Effector memory CD4-positive, alpha-beta T cell (primary cell): ENCODE measurements at regions not wholly inside any gene's neighbourhood (a gene's known extent, or its start where the extent isn't known, plus 50 kb on each side); places are given as distances from the start of the nearest gene placed in this dataset.
"Not testable (repeated sequence)": the region's sequence is repeated elsewhere in the genome, so short reads cannot be mapped to it uniquely, and the experiment has no call there.

Source experiments
- DNase-seq, 3 donors: peaks; one replicate each; pipeline ENCODE4 v3.0.0-alpha.2; 2020
- H3K27ac ChIP-seq: 2 replicates; pipeline ENCODE4 v1.7.0; 2013; ENCODE audit warnings: mild to moderate bottlenecking, low read length, moderate library complexity; ENCODE audit not compliant: insufficient read depth, poor library complexity, severe bottlenecking
- H3K27me3 ChIP-seq: replicated peaks from 2 replicates; pipeline ENCODE4 v1.7.0; 2013; ENCODE audit warnings: mild to moderate bottlenecking, low read length; ENCODE audit not compliant: insufficient read depth, control insufficient read depth, poor library complexity, severe bottlenecking
- H3K36me3 ChIP-seq: 2 replicates; pipeline ENCODE4 v1.7.0; 2013; ENCODE audit warnings: mild to moderate bottlenecking, low read length, moderate library complexity; ENCODE audit not compliant: control insufficient read depth, insufficient read depth
- H3K4me1 ChIP-seq: 2 replicates; pipeline ENCODE4 v1.7.0; 2013; ENCODE audit warnings: low read length, mild to moderate bottlenecking; ENCODE audit not compliant: control insufficient read depth, insufficient read depth, poor library complexity, severe bottlenecking
- H3K4me3 ChIP-seq: 2 replicates; pipeline ENCODE4 v1.7.0; 2013; ENCODE audit warnings: low read length, low read depth, mild to moderate bottlenecking; ENCODE audit not compliant: insufficient read depth, poor library complexity, severe bottlenecking
- H3K9me3 ChIP-seq: 2 replicates; pipeline ENCODE4 v1.7.0; 2013; ENCODE audit warnings: mild to moderate bottlenecking, low read length, moderate library complexity; ENCODE audit not compliant: control insufficient read depth

DNA sequence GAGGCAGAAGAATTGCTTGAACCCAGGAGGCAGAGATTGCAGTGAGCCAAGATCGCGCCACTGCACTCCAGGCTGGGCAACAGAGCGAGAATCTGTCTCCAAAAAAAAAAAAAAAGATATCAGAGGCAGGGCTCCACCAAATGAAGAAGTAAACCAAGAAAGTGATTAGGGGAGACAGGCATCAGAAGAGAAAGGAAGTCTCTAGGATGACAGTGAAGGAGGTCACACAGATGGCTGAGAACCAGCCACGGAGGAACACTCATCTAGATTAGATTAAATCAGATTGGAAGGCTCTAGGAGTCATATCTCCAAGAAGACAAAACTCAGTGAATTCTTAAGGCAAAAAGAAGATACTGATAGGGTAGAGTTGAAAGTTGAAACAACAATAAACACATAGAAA lies 102.2 kb upstream of the CCDC28A start:
- DNase-seq, result no peak
- Histone ChIP-seq H3K27me3 (no peaks in the 10 kb centered on the region), H3K9me3 (no peaks in the 10 kb centered on the region), H3K4me3 (no peak overlapping the region), H3K27ac (no peak overlapping the region), H3K4me1 (no peaks in the 10 kb centered on the region), H3K36me3 (no peaks in the 10 kb centered on the region)

DNA sequence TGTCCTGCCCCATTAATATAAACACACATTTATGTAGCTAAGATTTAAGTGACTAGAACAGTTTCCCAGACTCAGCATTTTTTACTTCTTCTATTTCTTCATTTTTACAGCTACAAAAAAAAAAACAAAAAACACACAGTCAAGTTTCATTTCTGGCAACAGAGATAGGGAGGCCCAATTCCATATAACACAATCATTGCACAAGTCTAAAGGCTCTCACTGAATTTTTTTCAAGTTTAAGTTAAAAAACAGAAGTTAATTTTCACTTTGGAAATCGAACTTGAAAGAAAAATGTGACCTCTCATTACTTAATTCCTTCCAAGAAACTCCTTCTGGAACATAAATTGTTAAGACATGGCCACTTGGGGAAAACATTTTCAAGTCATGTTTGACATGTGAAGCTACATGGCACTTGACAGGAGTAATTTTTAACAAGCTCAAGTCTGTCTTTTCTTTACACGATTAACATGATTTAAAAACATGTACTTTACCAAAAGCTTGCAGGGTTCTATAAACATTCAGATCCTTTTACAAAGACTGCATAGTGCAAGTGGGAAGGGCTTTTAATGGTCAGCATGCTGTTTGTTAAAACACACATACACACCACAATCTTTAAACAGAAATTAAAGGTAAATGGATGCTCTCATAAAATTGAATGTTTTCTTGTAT lies 100.1 kb upstream of the CCDC28A start:
- DNase-seq, result no peak
- Histone ChIP-seq H3K36me3 (no peaks in the 10 kb centered on the region), H3K27ac (no peak overlapping the region), H3K9me3 (no peaks in the 10 kb centered on the region), H3K4me3 (no peak overlapping the region), H3K4me1 (no peaks in the 10 kb centered on the region), H3K27me3 (no peaks in the 10 kb centered on the region)

DNA sequence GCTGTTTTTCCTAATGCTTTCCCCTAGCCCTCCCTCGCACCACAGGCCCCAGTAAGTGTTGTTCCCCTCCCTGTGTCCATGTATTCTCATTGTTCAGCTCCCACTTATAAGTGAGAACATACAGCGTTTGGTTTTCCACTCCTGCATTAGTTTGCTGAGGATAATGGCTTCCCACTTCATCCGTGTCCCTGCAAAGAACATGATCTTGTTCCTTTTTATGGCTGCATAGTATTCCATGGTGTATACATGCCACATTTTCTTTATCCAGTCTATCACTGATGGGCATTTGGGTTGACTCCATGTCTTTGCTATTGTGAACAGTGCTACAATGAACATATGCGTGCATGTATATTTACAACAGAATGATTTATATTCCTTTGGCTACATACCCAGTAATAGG lies 99.1 kb upstream of the CCDC28A start:
- not testable (repeated sequence) for H3K4me1 ChIP-seq, H3K4me3 ChIP-seq, H3K27me3 ChIP-seq, DNase-seq, H3K9me3 ChIP-seq, H3K27ac ChIP-seq, H3K36me3 ChIP-seq

DNA sequence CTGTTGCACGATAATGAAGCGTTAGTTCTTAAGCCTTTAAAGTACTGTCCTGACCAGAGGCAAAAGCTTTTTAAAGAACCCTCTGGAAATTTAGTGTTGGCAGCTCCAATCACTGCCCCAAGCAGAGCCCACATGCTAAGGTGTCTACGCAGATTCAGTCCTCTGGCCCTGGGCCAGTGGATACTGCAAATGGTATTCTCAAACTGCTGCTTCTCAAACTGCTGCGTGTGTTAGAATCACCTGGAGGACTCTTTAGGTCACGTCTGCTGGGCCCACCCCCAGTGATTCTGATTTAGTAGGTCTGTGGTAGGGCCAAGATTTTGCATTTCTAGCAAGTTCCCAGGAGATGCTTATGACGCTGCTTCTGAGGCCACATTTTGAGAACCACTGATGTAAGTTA lies 96.0 kb upstream of the CCDC28A start:
- Histone ChIP-seq H3K4me1 (no peaks in the 10 kb centered on the region), H3K4me3 (no peak overlapping the region), H3K36me3 (no peaks in the 10 kb centered on the region), H3K27me3 (no peaks in the 10 kb centered on the region), H3K27ac (no peak overlapping the region), H3K9me3 (no peaks in the 10 kb centered on the region)
- no peak for DNase-seq

DNA sequence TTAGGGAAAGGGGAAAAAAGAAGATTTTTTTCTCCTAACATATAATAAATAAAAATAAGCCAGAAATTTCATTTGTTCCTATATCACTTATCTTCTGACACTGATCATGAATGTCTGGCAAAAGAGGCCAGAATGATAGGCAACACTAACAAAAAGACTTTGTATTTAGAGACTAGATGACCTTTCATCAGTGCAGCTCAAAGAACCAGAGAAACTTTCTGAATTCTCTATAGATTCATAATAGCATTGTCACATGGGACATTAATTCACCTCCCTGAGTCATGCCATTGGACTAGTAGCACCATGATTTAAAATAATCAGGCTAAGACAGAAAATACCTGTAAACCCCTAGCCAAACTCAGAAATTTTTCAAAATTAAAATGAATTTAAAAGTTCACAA lies 95.4 kb upstream of the CCDC28A start:
- no peak overlapping the region for H3K4me3 ChIP-seq
- H3K36me3 ChIP-seq, result no peaks in the 10 kb centered on the region
- no peaks in the 10 kb centered on the region for H3K4me1 ChIP-seq
- H3K9me3 ChIP-seq, result no peaks in the 10 kb centered on the region
- H3K27me3 ChIP-seq, result no peaks in the 10 kb centered on the region
- DNase-seq, result no peak
- no peak overlapping the region for H3K27ac ChIP-seq

DNA sequence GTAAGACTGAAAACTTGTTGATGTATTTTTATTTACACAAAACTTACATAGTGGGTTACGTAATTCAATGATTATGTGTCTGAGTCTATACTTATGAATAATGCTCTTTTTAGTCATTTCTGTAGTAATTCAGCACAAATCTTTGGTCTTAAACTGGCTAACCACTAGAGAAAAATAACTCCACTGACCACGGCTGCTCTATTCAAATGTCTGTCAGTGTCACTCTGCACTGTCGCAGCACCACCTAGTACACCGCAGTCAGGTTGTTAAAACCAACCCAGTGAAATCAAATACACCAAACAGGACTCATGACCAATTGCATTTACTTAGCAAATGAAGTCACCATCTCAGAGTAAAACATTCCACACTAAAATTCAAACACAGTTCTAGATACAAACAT lies 93.5 kb upstream of the CCDC28A start:
- Histone ChIP-seq H3K4me1 (no peaks in the 10 kb centered on the region), H3K9me3 (no peaks in the 10 kb centered on the region), H3K27me3 (no peaks in the 10 kb centered on the region), H3K36me3 (no peaks in the 10 kb centered on the region), H3K4me3 (no peak overlapping the region), H3K27ac (no peak overlapping the region)
- no peak for DNase-seq

DNA sequence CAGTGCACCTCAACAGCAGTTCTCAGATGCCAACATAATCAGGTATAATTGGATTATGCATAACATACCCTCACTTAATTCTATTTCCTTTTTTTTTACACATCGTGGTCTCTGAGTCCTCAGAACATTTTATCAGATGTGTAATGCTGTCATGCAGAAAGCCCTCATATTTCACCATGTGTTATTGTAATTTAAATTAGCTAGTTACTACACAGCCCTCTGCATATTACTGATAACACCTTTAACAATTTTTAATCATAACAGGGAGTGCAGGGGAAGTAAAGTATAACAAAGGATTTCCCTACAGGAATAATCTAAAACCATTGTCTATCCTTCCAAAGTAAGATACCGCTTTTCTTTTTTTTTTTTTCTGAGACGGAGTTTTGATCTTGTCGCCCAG lies 91.9 kb upstream of the CCDC28A start:
- Histone ChIP-seq H3K4me3 (no peak overlapping the region), H3K27me3 (no peaks in the 10 kb centered on the region), H3K36me3 (no peaks in the 10 kb centered on the region), H3K9me3 (no peaks in the 10 kb centered on the region), H3K4me1 (no peaks in the 10 kb centered on the region), H3K27ac (no peak overlapping the region)
- no peak for DNase-seq

DNA sequence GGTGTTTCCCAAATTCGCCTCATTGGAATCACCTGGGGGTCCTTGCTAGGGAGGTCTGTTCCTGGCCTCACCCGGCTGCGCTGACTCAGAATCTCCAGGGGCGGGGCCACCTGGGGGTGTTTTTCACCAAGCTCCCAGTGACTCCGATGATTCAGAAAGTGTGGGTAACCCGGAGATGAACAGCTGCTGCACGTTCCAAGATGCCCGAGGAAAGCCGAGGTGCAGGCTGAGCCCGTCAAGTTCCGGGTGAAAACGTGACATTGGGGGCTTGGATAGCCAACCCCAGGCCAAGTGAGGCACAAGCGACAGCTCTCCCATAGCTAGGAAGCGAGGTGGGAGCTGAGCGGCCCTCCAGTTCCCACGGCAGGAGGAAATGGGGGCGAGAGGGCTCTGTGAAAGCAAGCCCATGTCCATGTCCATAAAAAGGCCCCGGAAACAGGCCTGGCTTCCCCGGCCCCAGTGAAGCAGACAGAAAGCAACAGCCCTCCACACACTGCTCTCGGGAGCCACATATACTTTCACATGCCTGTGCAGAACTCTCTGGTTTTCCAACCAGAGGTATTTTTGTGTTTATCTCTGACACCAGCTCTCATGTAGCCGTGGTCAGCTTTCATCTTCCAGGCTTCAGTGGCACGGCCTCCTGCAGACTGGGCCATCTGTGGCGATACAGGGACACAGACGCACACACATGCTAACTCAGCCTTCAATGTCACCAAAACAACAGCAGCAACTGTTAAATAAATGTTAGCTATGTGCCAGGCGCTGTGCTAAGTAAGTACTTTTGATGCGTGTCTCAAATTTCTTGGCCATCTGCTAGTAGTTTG lies 90.7 kb upstream of the CCDC28A start:
- Histone ChIP-seq H3K4me1 (no peaks in the 10 kb centered on the region), H3K27ac (no peak overlapping the region), H3K36me3 (no peaks in the 10 kb centered on the region), H3K4me3 (no peak overlapping the region), H3K9me3 (no peaks in the 10 kb centered on the region), H3K27me3 (no peaks in the 10 kb centered on the region)
- DNase-seq, result no peak

DNA sequence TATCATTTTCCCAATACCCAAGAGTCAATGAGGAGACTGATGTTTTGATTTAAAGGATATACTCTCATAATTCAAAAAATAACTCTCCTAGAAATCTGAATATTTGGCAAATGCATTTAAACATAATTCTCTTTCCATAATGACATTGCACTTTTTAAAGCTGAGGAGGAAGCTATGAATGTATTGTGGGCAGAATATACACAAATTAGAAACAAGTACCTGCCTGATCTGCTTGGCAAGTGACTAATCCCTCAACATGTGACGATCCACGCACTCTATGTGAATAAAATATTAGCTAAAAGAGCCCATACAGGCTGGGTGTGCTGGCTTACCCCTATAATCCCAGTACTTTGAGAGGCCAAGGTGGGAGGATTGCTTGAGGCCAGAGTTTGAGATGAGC lies 88.3 kb upstream of the CCDC28A start:
- Histone ChIP-seq H3K4me3 (no peak overlapping the region), H3K4me1 (no peaks in the 10 kb centered on the region), H3K27me3 (no peaks in the 10 kb centered on the region), H3K36me3 (no peaks in the 10 kb centered on the region), H3K9me3 (no peaks in the 10 kb centered on the region), H3K27ac (no peak overlapping the region)
- no peak for DNase-seq

DNA sequence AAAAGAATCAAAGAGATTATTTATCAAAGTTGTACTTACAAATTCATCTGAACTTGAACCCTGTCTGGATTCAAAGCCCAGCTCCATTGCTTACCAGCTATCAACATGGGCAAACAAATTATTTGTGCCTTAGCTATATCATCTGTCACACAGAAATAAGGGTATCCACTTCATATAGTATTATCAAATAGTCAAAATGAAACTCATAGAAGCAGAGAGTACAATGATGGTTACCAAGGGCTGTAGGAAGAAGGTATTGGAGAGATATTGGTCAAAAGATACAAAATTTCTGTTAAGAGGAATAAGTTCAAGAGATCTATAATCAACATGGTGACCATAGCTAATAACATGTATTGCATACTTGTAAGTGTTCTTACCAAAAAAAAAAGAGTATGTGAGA lies 87.8 kb upstream of the CCDC28A start:
- no peaks in the 10 kb centered on the region for H3K9me3 ChIP-seq

More for the DNA sequence above, 87.8 kb upstream of the CCDC28A start:
- no peak for DNase-seq
- Histone ChIP-seq H3K27ac (no peak overlapping the region), H3K4me1 (no peaks in the 10 kb centered on the region), H3K36me3 (no peaks in the 10 kb centered on the region), H3K4me3 (no peak overlapping the region), H3K27me3 (no peaks in the 10 kb centered on the region)
